PC-3 (cell line): ENCODE measurements at regions not wholly inside any gene's neighbourhood (a gene's known extent, or its start where the extent isn't known, plus 50 kb on each side); places are given as distances from the start of the nearest gene placed in this dataset.

ENCODE experiments used
- ATAC-seq: fragments of 200-7000 bp; cut with Tn5 transposase; 2 replicates; pipeline ENCODE4 v1.9.1; 2020; ENCODE audit warnings: mild to moderate bottlenecking, moderate library complexity
- BruUV-seq: library from RNA; stranded (reverse); fragments of 400-500 nt; replicated peaks from 2 replicates; lab custom pipeline; 2021; lab: Mats Ljungman, UMichigan
- CTCF ChIA-PET: fragments of 300-600 bp; sonication (Branson Sonifier 250); formaldehyde crosslinking; loops from one replicate; lab custom pipeline; 2022; ENCODE audit warnings: antibody characterized with exemption; lab: Charles Lee
- POLR2A ChIA-PET: fragments of 300-600 bp; sonication (Branson Sonifier 250); formaldehyde crosslinking; loops from one replicate; lab custom pipeline; 2022; ENCODE audit warnings: antibody characterized with exemption; ENCODE audit not compliant: unreplicated experiment; lab: Charles Lee
- DNase-seq: peaks from one replicate; pipeline ENCODE4 v3.0.0-alpha.2; 2015
- H2AFZ ChIP-seq: fragments of 300-600 bp; sonication (generic); 2 replicates; pipeline ENCODE4 v1.6.0; 2016; ENCODE audit warnings: antibody characterized with exemption, low read length
- H3F3A ChIP-seq: fragments of 300-600 bp; sonication (generic); one replicate; pipeline ENCODE4 v1.6.0; 2017; ENCODE audit warnings: antibody characterized with exemption, low read length, control low read depth, mild to moderate bottlenecking; ENCODE audit not compliant: unreplicated experiment
- H3K27ac ChIP-seq: fragments of 300-600 bp; sonication (generic); 2 replicates; pipeline ENCODE4 v1.5.1; 2016; ENCODE audit warnings: mild to moderate bottlenecking, low read length
- H3K27me3 ChIP-seq: fragments of 300-600 bp; sonication (generic); 2 replicates; pipeline ENCODE4 v1.6.1; 2016; ENCODE audit warnings: low read length, mixed read lengths
- H3K36me3 ChIP-seq: fragments of 300-600 bp; sonication (generic); 2 replicates; pipeline ENCODE4 v1.6.1; 2016; ENCODE audit warnings: low read depth, mixed run types, low read length, mixed read lengths
- H3K4me1 ChIP-seq: fragments of 300-600 bp; sonication (generic); 2 replicates; pipeline ENCODE4 v1.5.1; 2016; ENCODE audit warnings: low read length; ENCODE audit not compliant: insufficient read depth
- H3K4me2 ChIP-seq: fragments of 300-600 bp; sonication (generic); 2 replicates; pipeline ENCODE4 v1.6.0; 2016; ENCODE audit warnings: low read length
- H3K4me3 ChIP-seq: fragments of 300-600 bp; sonication (generic); 2 replicates; pipeline ENCODE4 v1.5.1; 2016; ENCODE audit warnings: mild to moderate bottlenecking, low read length, mixed read lengths
- H3K79me2 ChIP-seq: fragments of 300-600 bp; sonication (generic); 2 replicates; pipeline ENCODE4 v1.6.1; 2017; ENCODE audit warnings: low read length, mixed read lengths
- H3K9ac ChIP-seq: fragments of 300-600 bp; sonication (generic); 2 replicates; pipeline ENCODE4 v1.6.0; 2016; ENCODE audit warnings: mild to moderate bottlenecking, low read length
- H3K9me2 ChIP-seq: fragments of 300-600 bp; sonication (generic); replicated peaks from 2 replicates; pipeline ENCODE4 v1.6.1; 2016; ENCODE audit warnings: mixed run types, low read length, mixed read lengths
- H3K9me3 ChIP-seq: fragments of 300-600 bp; sonication (generic); 2 replicates; pipeline ENCODE4 v1.6.1; 2016; ENCODE audit warnings: low read length, mixed read lengths
- H4K20me1 ChIP-seq: fragments of 300-600 bp; sonication (generic); 2 replicates; pipeline ENCODE4 v1.6.1; 2016; ENCODE audit warnings: low read length, mixed read lengths
- EZH2 ChIP-seq: fragments of 300-600 bp; sonication (generic); IDR thresholded peaks from one replicate; pipeline ENCODE4 v1.6.1; 2017; ENCODE audit warnings: antibody characterized with exemption, mild to moderate bottlenecking, low read length; ENCODE audit not compliant: unreplicated experiment
- EZH2phosphoT487 ChIP-seq: fragments of 300-600 bp; sonication (generic); IDR thresholded peaks from 2 replicates; pipeline ENCODE4 v1.6.1; 2018; ENCODE audit warnings: mild to moderate bottlenecking, antibody characterized with exemption, low read length, borderline replicate concordance
- intact Hi-C: fragments of 100-400 bp; cut with micrococcal nuclease; formaldehyde crosslinking; loops from 2 replicates; pipeline ENCODE4 v1.9.0; 2023
- TF ChIP-seq, protein P1 (sequence below): fragments of 300-600 bp; sonication (generic); conservative IDR thresholded peaks from 2 replicates; pipeline ENCODE4 v1.5.1; 2017; ENCODE audit warnings: antibody characterized with exemption, low read depth, mild to moderate bottlenecking, low read length

DNA sequence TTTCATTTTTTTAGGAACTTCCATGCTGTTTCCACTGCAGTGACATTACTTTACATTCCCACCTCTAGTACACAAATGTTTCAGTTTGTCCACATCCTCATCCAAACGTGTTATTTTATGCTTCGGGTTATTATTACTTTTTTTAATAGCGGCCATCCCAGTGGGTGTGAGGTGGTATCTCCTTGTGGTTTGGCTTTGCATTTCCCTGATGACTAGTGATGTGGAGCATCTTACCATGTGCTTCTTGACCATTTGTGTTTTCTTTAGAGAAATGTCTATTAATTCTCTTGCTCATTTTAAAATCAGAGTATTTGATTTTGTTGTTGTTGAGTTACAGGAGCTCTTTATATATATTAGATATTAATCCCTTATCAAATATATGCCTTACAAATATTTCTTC lies 70.3 kb upstream of the ANO1 start:
- POLR2A ChIA-PET: no interaction called here
- Histone ChIP-seq H3F3A (no peaks in the 10 kb centered on the region), H3K9me2 (no peaks in the 10 kb centered on the region), H3K4me2 (no peak overlapping the region), H3K9me3 (no peaks in the 10 kb centered on the region), H3K79me2 (no peaks in the 10 kb centered on the region), H3K27ac (no peak overlapping the region), H3K27me3 (no peaks in the 10 kb centered on the region), H3K4me3 (no peak overlapping the region), H4K20me1 (no peaks in the 10 kb centered on the region), H3K36me3 (no peaks in the 10 kb centered on the region), H3K9ac (no peak overlapping the region), H2AFZ (no peak overlapping the region), H3K4me1 (peaks cover 14% of the 10 kb centered on the region)
- no TSS peak for BruUV-seq
- CTCF ChIA-PET: no interaction called here
- intact Hi-C loops: no loop called here
- DNase-seq: no peak
- ATAC-seq: no peak
- TF ChIP-seq EZH2 (no peak), EZH2phosphoT487 (no peak)
- TF ChIP-seq, protein P1, sequence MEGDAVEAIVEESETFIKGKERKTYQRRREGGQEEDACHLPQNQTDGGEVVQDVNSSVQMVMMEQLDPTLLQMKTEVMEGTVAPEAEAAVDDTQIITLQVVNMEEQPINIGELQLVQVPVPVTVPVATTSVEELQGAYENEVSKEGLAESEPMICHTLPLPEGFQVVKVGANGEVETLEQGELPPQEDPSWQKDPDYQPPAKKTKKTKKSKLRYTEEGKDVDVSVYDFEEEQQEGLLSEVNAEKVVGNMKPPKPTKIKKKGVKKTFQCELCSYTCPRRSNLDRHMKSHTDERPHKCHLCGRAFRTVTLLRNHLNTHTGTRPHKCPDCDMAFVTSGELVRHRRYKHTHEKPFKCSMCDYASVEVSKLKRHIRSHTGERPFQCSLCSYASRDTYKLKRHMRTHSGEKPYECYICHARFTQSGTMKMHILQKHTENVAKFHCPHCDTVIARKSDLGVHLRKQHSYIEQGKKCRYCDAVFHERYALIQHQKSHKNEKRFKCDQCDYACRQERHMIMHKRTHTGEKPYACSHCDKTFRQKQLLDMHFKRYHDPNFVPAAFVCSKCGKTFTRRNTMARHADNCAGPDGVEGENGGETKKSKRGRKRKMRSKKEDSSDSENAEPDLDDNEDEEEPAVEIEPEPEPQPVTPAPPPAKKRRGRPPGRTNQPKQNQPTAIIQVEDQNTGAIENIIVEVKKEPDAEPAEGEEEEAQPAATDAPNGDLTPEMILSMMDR: no peak

- Histone ChIP-seq H3F3A (no peaks in the 10 kb centered on the region), H3K4me1 (peaks cover 5% of the 10 kb centered on the region), H3K27me3 (no peaks in the 10 kb centered on the region), H3K27ac (no peak overlapping the region), H3K4me2 (no peak overlapping the region), H2AFZ (no peak overlapping the region), H3K36me3 (no peaks in the 10 kb centered on the region), H3K79me2 (no peaks in the 10 kb centered on the region), H3K9me2 (no peaks in the 10 kb centered on the region), H3K9me3 (no peaks in the 10 kb centered on the region), H4K20me1 (no peaks in the 10 kb centered on the region), H3K9ac (no peak overlapping the region), H3K4me3 (no peak overlapping the region)
- no TSS peak for BruUV-seq
- DNase-seq: no peak
- CTCF ChIA-PET: no interaction called here
- POLR2A ChIA-PET: interaction anchor here (0.6 kb wide), 1 partner anchor 27 kb away, joined by 4 read pairs; no protein-coding TSS in a partner anchor
- no peak for ATAC-seq
- intact Hi-C loops: loop anchor here (10.0 kb wide), 1 partner anchor 96 kb away; no protein-coding TSS in a partner anchor
- TF ChIP-seq, protein P1: no peak
- TF ChIP-seq EZH2: no peak
- TF ChIP-seq EZH2phosphoT487: no peak
Observed at GRCh38 chr11:70010774-70011173, 67.3 kb upstream of the ANO1 start.

DNA sequence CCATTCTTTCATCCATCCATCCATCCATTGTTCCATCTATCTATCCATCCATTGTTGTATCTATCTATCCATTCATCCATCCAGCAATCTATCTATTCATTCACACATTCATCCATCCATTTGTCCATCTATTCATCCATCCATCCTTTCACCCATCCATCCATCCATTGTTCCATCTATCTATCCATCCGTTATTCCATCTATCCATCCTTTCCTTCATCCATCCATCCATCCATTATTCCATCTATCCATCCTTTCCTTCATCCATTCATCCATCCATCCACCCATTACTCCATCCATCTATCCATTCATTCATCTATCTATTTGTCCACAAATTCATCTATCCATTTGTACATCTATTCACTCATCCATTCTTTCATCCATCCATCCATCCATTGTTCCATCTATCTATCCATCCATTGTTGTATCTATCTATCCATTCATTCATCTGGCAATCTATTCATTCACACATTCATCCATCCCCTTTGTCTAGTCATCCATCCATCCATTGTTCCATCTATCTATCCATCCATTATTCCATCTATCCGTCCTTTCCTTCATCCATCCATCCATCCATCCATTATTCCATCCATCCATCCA lies 65.9 kb upstream of the ANO1 start:
- H3K36me3 ChIP-seq: no peaks in the 10 kb centered on the region
- no peak overlapping the region for H3K4me2 ChIP-seq
- ChIA-PET POLR2A (no interaction called here), CTCF (no interaction called here)
- intact Hi-C loops: loop anchor here (10.0 kb wide), 1 partner anchor 97 kb away; no protein-coding TSS in a partner anchor
- H3K4me3 ChIP-seq: no peak overlapping the region
- DNase-seq: no peak
- H3K79me2 ChIP-seq: no peaks in the 10 kb centered on the region
- TF ChIP-seq, protein P1: no peak
- TF ChIP-seq EZH2phosphoT487 (no peak), EZH2 (no peak)
- H4K20me1 ChIP-seq: no peaks in the 10 kb centered on the region
- H3K27ac ChIP-seq: no peak overlapping the region
- no peak for ATAC-seq
- no peaks in the 10 kb centered on the region for H3K9me3 ChIP-seq
- no peaks in the 10 kb centered on the region for H3K27me3 ChIP-seq
- no peaks in the 10 kb centered on the region for H3K9me2 ChIP-seq
- H2AFZ ChIP-seq: no peak overlapping the region
- no peaks in the 10 kb centered on the region for H3F3A ChIP-seq
- H3K4me1 ChIP-seq: peaks cover 9% of the 10 kb centered on the region
- H3K9ac ChIP-seq: no peak overlapping the region
- no TSS peak for BruUV-seq
